GM06990 (cell line): ENCODE measurements at regions not wholly inside any gene's neighbourhood (a gene's known extent, or its start where the extent isn't known, plus 50 kb on each side); places are given as distances from the start of the nearest gene placed in this dataset.
A peak's percentile ranks its signal among the peaks of the same experiment; 100 is the strongest.
"Not testable (repeated sequence)": the region's sequence is repeated elsewhere in the genome, so short reads cannot be mapped to it uniquely, and the experiment has no call there.

Experiments used
- DNase-seq: peaks from one replicate; pipeline ENCODE4 v3.0.0-alpha.2; 2011; ENCODE audit not compliant: insufficient read length; ENCODE audit errors: extremely low read depth
- H3K27me3 ChIP-seq: replicated peaks from 2 replicates; pipeline ENCODE4 v1.6.0; 2011; ENCODE audit warnings: low read length; ENCODE audit not compliant: control insufficient read depth, insufficient read depth
- H3K36me3 ChIP-seq: 2 replicates; pipeline ENCODE4 v1.5.1; 2011; ENCODE audit warnings: low read length; ENCODE audit not compliant: control insufficient read depth, insufficient read depth
- H3K4me3 ChIP-seq: replicated peaks from 2 replicates; pipeline ENCODE4 v1.5.1; 2011; ENCODE audit warnings: low read depth, mild to moderate bottlenecking, control low read depth, low read length
- TF ChIP-seq, protein P1 (sequence below): IDR thresholded peaks from 2 replicates; pipeline ENCODE4 v1.5.1; 2011; ENCODE audit warnings: low read length, control low read depth, mild to moderate bottlenecking, inconsistent platforms; ENCODE audit not compliant: insufficient read depth, poor library complexity, severe bottlenecking

DNA sequence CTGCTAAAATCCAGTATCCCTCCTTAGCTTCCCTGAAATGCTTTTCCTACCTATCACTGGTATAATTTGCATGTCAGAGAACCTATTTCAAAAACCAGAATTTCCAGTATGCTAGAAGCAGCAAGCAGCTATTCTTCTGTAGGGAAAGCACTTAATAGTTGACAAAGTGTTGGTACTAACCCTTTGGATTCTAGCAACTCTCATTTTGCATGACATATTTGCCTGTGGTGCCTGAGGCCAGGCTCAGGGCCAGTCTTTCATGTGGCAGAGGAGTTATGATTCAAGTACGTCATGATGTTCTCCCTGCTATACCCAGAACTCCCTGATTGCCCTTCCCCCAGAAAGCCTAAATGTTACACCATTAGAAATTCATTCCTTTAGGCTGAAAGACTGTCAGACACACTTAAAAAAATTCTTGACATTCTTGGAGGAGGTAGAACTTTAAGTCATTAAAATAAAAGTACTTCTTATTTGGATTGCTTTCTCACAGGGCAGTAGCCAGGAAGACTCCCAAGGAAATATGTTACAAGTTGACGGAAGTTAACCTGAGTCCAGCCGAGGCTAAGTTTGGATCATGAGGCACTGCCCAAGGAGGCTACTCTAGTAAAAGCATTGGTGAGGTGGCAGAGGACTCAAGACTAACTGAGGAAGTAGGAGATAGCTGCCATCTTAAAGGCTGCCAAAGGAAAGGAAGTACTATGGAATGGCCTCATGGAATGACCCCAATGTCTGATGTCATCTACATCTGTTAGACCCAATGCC lies 298.4 kb upstream of the SPAG17 start:
- Histone ChIP-seq H3K4me3 (no peak overlapping the region), H3K36me3 (no peaks in the 10 kb centered on the region), H3K27me3 (no peaks in the 10 kb centered on the region)
- TF ChIP-seq, protein P1, sequence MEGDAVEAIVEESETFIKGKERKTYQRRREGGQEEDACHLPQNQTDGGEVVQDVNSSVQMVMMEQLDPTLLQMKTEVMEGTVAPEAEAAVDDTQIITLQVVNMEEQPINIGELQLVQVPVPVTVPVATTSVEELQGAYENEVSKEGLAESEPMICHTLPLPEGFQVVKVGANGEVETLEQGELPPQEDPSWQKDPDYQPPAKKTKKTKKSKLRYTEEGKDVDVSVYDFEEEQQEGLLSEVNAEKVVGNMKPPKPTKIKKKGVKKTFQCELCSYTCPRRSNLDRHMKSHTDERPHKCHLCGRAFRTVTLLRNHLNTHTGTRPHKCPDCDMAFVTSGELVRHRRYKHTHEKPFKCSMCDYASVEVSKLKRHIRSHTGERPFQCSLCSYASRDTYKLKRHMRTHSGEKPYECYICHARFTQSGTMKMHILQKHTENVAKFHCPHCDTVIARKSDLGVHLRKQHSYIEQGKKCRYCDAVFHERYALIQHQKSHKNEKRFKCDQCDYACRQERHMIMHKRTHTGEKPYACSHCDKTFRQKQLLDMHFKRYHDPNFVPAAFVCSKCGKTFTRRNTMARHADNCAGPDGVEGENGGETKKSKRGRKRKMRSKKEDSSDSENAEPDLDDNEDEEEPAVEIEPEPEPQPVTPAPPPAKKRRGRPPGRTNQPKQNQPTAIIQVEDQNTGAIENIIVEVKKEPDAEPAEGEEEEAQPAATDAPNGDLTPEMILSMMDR: no peak
- DNase-seq: no peak

DNA sequence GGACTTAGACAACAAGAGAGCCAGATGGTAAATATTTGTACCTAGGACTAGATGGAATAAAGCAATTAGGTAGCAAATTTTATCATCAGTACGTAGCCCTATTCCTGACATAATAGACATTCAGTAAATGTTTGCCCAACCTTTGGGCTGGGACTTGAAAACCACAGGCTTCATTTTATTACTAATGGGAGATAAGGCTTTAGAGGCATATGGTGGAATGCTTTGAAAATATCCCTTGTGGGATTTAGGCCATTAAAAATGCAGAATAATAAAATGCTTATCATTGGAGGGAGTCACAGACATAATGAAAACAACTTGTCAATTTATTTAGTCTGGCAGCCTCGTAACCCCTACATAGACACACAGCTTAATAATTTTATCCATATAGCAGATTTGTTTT lies 296.1 kb upstream of the SPAG17 start:
- DNase-seq: no peak
- Histone ChIP-seq H3K27me3 (no peaks in the 10 kb centered on the region), H3K4me3 (no peak overlapping the region), H3K36me3 (no peaks in the 10 kb centered on the region)
- TF ChIP-seq, protein P1: no peak

DNA sequence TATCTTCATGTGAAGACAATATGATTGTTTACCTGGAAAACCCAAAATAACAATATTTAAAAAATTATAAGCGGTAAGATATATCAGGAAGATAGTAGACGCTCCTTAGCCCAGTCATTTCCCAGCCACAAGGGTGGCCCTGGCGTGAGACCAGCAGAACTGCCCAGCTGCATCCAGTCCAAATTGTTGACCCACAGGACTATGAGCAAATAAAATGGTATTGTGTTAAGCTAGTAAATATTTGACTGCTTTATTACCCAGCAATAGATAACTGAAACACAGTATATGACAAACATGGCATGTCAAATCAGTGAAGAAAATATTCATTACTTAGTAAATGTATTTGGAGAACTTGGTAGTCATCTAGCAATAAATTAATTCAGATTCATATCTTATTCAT lies 294.3 kb upstream of the SPAG17 start:
- no peak overlapping the region for H3K4me3 ChIP-seq
- no peaks in the 10 kb centered on the region for H3K27me3 ChIP-seq
- H3K36me3 ChIP-seq: no peaks in the 10 kb centered on the region
- TF ChIP-seq, protein P1: no peak
- no peak for DNase-seq

DNA sequence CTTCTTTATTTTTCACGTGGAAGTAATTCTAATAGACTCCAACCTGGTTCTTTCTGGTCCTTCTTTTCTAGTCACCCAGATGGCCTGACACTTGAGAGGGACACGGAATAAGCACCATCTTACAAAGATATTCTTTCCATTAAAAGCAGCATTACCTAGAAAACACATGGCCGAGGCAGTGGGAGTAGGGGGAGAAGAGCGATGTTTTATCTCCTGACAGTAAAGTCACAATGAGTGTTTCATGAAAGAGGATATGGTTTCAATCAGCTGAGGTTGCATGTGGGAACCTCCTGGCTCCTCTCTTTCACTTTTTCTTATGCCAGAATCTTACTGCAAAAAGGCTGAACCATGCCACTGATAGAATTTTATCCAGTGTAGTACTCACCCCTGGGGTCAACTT lies 288.8 kb upstream of the SPAG17 start:
- TF ChIP-seq, protein P1: no peak
- DNase-seq: no peak

DNA sequence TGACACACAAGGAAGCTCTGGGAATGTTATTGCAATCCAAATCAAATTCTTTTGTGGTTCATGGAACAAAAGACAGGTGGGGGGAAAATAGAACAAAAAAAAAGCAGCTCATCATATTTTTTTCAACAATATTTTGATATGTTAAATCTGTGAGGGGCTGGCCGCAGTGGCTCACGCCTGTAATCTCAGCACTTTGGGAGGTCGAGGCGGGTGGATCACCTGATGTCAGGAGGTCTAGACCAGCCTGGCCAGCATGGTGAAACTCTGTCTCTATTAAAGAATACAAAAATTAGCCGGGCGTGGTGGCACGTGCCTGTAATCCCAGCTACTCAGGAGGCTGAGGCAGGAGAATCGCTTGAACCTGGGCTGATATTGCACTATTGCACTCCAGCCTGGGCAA lies 279.4 kb upstream of the SPAG17 start:
- DNase-seq, H3K4me3 ChIP-seq, H3K36me3 ChIP-seq, H3K27me3 ChIP-seq: not testable (repeated sequence)

More for the DNA sequence above, 288.8 kb upstream of the SPAG17 start:
- Histone ChIP-seq H3K4me3 (no peak overlapping the region), H3K36me3 (no peaks in the 10 kb centered on the region), H3K27me3 (no peaks in the 10 kb centered on the region)

DNA sequence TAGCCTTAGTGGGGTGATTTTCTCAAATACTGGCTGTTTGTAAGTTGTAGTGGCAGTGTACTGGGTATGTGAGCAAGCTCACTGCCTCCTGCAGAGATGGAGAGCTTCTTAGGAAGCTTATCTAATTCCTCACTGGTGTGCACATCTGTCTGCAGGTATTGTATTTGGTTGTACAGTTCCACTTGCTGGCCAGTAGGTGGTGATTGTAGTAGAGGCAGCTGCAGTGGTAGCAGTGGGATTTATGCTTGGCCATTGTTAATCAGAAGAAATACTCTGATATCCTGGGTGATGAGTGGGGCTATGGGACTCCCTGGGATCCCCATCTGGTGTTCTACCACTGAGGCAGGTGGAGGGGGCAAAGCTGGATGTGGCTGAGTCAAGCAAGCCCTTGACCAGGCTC lies 276.1 kb upstream of the SPAG17 start:
- Histone ChIP-seq H3K36me3 (no peaks in the 10 kb centered on the region), H3K4me3 (no peak overlapping the region), H3K27me3 (no peaks in the 10 kb centered on the region)
- TF ChIP-seq, protein P1: peak; percentile 59
- no peak for DNase-seq
